NCI-H82 treated with DMSO at 0.1 percent for 48 hours (cell line): ENCODE measurements at regions not wholly inside any gene's neighbourhood (a gene's known extent, or its start where the extent isn't known, plus 50 kb on each side); places are given as distances from the start of the nearest gene placed in this dataset.

Source experiments
- DNase-seq: peaks from one replicate; lab custom pipeline; 2025; ENCODE audit not compliant: unreplicated experiment; lab: John Stamatoyannopoulos, UW

- no peak for DNase-seq
These were observed 95.7 kb upstream of the SHB start for GRCh38 chr9:38164659-38165221.

GRCh38 chr9:38163518-38163917 lies 94.5 kb upstream of the SHB start:
- DNase-seq = no peak

DNA sequence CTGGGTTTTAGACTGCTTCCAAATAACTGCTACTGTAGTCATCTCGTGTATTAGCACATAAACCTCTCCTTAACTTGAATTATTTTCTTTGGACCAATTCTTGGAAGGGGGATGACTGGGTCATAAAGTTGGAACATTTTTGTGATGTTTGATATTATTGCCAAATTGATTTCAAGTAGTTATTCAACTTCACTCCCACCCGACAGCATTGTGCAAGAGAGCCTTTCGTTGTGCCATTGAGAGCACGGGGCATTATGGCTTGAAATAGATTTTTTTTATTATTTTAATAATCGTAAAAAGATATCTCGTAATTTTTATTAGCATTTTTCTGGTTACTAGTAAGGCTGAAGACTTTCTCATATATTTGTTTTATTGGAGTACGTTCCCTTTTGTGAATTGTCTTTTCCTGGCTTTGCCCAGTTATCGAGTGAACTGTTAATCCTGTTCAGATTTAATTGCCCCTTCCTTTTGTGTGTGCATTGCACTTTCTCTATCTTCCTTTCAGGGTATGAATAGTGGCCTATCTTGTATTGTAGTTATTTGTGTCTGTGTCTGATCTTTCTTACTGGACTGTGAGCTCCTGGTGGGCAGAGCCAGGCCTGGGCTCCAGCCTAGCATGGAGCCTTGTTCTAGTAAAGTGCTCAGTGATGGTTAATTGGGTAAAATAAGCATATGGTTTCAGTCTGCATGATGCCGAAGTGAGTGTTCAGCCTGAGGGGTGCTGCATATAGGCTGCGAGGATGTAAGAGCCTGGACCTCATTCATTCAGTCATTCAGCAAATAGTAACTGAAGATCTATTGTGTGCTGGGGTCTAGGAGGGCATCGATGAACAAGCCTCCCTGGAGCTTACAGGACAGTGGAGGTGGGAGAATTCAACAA lies 93.5 kb upstream of the SHB start:
- DNase-seq = no peak

DNA sequence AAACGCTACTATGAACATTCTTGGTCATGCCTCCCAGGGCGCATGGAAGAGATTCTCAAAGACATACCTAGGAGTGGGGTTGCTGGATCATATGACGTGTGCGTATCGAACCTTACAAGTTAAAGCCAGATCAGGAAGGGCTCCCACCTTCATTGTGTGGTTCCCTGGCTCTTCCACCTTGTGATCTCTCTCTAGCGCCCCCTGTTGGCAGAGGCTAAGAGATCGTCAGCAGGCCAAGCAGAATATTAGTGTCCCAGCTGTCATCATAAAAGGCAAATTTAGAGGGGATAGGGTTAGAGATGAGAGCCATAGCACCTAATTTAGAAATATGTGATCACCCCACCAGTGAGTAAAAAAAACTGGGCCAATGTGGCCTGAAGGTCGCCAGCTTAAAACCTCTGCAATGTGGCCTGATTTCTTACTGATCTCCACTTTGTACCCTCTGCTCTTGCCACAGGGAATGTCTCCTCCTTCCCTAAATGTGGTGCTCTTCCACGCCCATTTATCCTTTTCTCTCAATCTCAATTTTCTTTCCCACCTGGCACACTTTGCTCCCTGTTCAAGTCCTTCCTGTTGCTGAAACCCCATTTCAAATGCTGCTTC lies 91.7 kb upstream of the SHB start:
- DNase-seq = peak; percentile 31

DNA sequence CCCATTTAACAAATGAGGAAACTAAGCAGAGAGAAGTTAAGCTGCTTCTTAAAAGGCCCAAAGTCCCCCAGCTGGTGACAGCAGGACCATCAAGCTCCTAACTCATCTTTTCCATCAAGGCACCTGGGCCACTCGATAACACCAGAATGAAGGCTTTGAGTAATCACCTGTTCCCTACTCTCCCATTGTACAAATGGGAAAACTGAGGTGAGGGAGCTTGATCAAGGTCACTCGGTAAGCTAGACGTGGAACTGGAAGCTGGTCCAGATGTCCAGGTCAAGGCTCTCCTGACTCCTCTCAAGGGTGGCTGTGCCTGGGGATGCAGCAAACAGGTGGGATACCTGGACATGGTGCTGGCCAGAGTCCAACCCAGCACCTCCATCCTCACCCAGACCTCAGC lies 90.6 kb upstream of the SHB start:
- no peak for DNase-seq

- no peak for DNase-seq
These were observed 89.6 kb upstream of the SHB start for GRCh38 chr9:38158628-38159027.

- no peak for DNase-seq
These were observed 88.7 kb upstream of the SHB start for GRCh38 chr9:38157711-38158110.

DNA sequence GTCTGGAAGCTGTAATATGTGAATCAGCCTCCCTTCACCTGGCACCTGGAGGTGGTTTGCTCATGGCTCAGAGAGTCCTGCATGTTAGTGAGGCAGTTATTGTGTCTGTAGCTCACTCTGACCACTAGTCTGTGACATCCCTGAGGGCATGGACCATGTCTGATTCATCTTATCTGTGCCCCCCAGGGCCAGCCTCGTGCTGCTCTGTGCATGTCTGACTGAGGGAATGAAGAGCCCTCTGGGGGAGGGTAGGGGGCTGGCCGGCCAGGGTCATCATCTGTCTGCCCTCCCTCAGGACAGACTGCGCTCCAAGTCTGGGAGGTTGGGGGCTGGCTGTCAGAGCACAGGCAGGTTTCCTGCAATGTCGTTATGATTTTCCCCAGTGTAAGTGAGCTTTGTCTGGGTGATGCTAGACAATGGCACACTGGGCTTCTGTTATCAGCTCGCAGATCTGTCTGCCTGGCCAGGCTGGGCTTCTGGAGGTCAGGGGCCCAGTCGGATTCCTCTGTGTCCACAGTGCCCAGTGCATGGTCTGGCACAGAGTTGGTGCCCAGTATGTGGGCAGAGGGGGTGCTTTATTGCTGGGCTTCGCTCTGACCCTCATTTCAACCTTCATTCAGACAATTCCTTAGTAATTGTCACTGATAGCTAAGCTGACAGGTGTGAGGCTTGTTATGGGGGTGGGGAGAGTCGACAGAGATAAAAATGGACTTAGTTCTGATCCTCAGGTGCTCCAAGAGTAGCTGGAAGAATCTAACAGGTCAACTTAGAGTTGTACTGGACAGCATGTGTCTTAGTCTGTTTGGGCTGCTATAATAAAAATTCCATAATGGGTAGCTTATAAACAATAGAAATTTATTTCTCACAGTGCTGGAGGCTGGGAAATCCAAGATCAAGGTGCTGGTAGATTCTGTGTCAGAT lies 85.7 kb upstream of the SHB start:
- DNase-seq = no peak

DNA sequence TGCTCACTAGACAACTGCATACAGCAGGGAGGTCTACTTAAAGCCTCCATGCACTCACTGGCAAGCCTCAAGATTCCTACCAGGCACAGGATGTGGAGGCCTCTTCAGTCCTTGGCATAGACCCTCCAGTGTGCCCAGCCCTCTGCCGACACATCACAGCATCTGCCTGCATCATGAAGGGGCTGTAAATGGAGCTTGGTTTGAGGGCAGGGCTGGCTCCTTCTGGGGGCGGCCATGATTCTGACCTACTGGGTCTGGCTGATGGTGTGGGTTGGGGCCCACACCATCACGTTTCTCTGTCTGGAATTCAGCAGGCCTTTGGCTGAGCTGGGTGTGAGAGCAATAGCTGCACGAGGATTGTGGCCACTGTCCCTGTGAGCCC lies 84.9 kb upstream of the SHB start:
- no peak for DNase-seq

DNA sequence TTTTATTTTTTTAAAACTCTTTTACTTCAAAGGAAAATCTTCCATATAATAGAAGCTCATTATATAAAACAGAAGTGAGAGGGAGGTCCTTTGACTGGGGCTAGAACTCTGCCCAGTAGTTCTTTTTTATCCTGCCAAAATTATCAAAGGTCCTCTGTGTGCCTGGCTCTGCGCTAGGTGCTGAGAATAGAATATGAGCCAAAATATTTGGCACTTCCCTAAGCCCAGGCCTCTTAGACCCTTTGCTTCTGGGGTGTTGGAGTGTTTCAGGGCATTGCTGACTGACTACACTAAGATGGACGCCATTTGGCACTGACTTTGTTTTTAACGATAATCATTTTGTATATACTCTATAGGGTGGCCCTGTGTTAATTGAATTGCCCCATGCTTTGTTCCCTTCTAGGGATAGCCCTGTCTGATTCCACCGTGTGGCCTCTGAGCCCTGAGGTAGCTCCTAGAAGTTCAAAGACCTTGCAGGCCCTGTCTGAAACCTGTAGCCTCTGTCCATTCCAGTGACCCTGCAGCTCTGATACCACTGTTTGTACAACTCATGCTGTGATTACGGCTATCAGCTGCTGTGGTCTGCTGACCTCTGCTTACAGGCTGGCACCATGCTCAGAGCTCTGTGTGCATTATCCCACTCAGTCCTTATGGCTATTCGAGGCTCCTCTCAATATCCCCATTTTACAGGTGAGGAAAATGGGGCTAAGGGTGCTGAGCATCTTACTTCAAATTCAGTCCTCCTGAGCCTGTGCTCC lies 84.3 kb upstream of the SHB start:
- no peak for DNase-seq

GRCh38 chr9:38149647-38150046 lies 80.6 kb upstream of the SHB start:
- no peak for DNase-seq

- no peak for DNase-seq
These were observed 77.8 kb upstream of the SHB start for GRCh38 chr9:38146844-38147243.

DNA sequence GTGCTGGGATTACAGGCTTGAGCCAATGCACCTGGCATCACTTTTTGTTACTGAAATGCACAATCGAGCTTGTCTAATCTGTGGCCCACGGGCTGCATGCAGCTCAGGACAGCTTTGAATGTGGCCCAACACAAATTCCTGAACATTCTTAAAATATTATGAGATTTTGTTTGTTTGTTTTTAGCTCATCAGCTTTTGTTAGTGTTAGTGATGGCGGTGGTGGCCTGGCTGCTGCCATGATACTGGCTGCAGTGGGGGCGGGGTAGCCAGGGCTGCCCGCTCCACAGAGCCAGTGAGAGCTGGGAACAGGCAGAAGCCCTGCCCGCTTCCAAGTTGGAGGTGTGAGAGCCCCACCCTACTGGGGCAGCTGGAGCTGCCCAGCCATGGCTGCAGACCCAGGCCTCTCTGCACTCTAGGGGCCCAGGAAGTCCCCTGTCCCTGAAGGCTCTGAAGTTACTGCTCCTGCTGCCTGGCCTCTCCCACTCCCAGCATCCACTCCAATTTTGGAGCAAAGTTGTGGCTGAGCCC lies 76.6 kb upstream of the SHB start:
- DNase-seq = no peak

GRCh38 chr9:38144421-38144820 lies 75.4 kb upstream of the SHB start:
- no peak for DNase-seq

GRCh38 chr9:38141746-38142591 lies 72.9 kb upstream of the SHB start:
- DNase-seq = no peak

DNA sequence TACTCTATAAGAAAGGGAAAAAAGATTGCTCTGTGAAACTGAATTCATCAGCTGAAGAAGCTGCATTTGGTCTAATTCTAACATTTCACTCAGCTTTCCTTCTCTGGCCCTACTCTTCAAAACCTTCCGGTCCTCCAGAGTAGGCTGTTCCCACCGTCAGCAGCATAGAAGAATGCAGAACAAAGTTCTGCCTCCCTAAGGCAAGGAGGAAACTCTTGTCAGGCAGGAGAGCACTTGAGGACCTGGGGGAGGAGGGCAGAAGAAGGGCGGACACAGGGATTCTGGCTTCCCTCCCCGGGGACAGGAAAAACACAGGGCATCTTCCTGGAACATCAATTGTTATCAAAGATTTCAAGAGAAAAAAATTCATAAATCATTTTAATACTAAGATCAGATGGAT lies 69.2 kb upstream of the SHB start:
- no peak for DNase-seq

- DNase-seq = no peak
These were observed 68.3 kb upstream of the SHB start for GRCh38 chr9:38137342-38137741.

- DNase-seq = no peak
These were observed 67.4 kb upstream of the SHB start for GRCh38 chr9:38136386-38136785.

- no peak for DNase-seq
These were observed 65.7 kb upstream of the SHB start for GRCh38 chr9:38134611-38135237.
